K562 (cell line): ENCODE measurements at regions not wholly inside any gene's neighbourhood (a gene's known extent, or its start where the extent isn't known, plus 50 kb on each side); places are given as distances from the start of the nearest gene placed in this dataset.

Experiments
- BRD9 ChIP-seq: fragments of 450-650 bp; IDR thresholded peaks from 2 replicates; pipeline ENCODE4 v1.6.1; 2018; ENCODE audit warnings: low read depth; ENCODE audit not compliant: partially characterized antibody
- ETV1 ChIP-seq: fragments of 450-650 bp; conservative IDR thresholded peaks from 2 replicates; pipeline ENCODE4 v1.6.1; 2016; ENCODE audit warnings: missing genetic modification characterization, control low read depth, low read depth, missing compliant biosample characterization
- HMGN3 ChIP-seq: IDR thresholded peaks from 2 replicates; pipeline ENCODE4 v1.6.1; 2011; ENCODE audit warnings: borderline replicate concordance, low read depth, mild to moderate bottlenecking, mixed read lengths, low read length; ENCODE audit not compliant: insufficient read length; ENCODE audit errors: extremely low read depth
- JUND ChIP-seq, 2 experiments: IDR thresholded peaks; 2 replicates in 1 of 2; 3 replicates in 1 of 2; pipeline ENCODE4 v1.6.1; 2011; ENCODE audit warnings: borderline replicate concordance in 2 of 2, low read depth in 2 of 2, low read length in 2 of 2, improper control_type of control experiment in 1 of 2, missing biosample characterization in 1 of 2, missing genetic modification characterization in 1 of 2, missing genetic modification reagents in 1 of 2
- NR2C1 ChIP-seq, 2 experiments: fragments of 450-650 bp; IDR thresholded peaks; 2 replicates each; pipeline ENCODE4 v1.6.1; 2017; ENCODE audit warnings: mild to moderate bottlenecking in 2 of 2, antibody characterized with exemption in 1 of 2, inconsistent platforms in 1 of 2, missing compliant biosample characterization in 1 of 2, missing genetic modification characterization in 1 of 2
- NR2C2 ChIP-seq, 2 experiments: fragments of 200-800 bp in 1 of 2; sonication (Bioruptor generic) in 1 of 2; sonication (generic) in 1 of 2; formaldehyde crosslinking in 1 of 2; IDR thresholded peaks; 2 replicates each; pipeline versions ENCODE4 v1.6.1 to v1.8.0; 2016 to 2022; ENCODE audit warnings: mild to moderate bottlenecking in 1 of 2, missing compliant biosample characterization in 1 of 2, missing genetic modification characterization in 1 of 2, missing genetic modification reagents in 1 of 2
- POU5F1 ChIP-seq: fragments of 150-350 bp; IDR thresholded peaks from 2 replicates; pipeline ENCODE4 v1.6.1; 2014; ENCODE audit warnings: borderline replicate concordance, low read length, low read depth, mild to moderate bottlenecking; ENCODE audit not compliant: partially characterized antibody
- RAD21 ChIP-seq, 2 experiments: fragments of 250-450 bp in 1 of 2; fragments of 450-650 bp in 1 of 2; sonication (Bioruptor Pico) in 1 of 2; formaldehyde crosslinking in 1 of 2; IDR thresholded peaks in 1 of 2; conservative IDR thresholded peaks in 1 of 2; 2 replicates each; pipeline versions ENCODE4 v1.4.0 to v1.8.0; 2020 to 2022; ENCODE audit warnings: mild to moderate bottlenecking in 2 of 2, moderate library complexity in 1 of 2
- ZNF717 ChIP-seq: fragments of 250-450 bp; sonication (Bioruptor Pico); IDR thresholded peaks from 2 replicates; pipeline ENCODE4 v1.5.0; 2021
- TF ChIP-seq, protein P1 (sequence below), 2 experiments: fragments of 450-650 bp; formaldehyde crosslinking in 1 of 2; IDR thresholded peaks; 2 replicates each; pipeline versions ENCODE4 v1.4.0 to v1.6.1; 2014 to 2020; ENCODE audit warnings: mild to moderate bottlenecking in 2 of 2, borderline replicate concordance in 1 of 2, low read depth in 1 of 2
- TF ChIP-seq, protein P2 (sequence below), 2 experiments: fragments of 450-650 bp in 1 of 2; sonication (generic) in 1 of 2; formaldehyde crosslinking in 1 of 2; IDR thresholded peaks in 1 of 2; conservative IDR thresholded peaks in 1 of 2; 2 replicates each; pipeline versions ENCODE4 v1.6.1 to v1.8.1; 2016 to 2023; ENCODE audit warnings: mild to moderate bottlenecking in 2 of 2, moderate library complexity in 2 of 2, inconsistent platforms in 1 of 2, missing genetic modification reagents in 1 of 2
- TF ChIP-seq, protein P3 (sequence below): fragments of 200-800 bp; sonication (Bioruptor generic); IDR thresholded peaks from 2 replicates; pipeline ENCODE4 v1.6.1; 2017; ENCODE audit warnings: missing genetic modification characterization, missing compliant biosample characterization

DNA sequence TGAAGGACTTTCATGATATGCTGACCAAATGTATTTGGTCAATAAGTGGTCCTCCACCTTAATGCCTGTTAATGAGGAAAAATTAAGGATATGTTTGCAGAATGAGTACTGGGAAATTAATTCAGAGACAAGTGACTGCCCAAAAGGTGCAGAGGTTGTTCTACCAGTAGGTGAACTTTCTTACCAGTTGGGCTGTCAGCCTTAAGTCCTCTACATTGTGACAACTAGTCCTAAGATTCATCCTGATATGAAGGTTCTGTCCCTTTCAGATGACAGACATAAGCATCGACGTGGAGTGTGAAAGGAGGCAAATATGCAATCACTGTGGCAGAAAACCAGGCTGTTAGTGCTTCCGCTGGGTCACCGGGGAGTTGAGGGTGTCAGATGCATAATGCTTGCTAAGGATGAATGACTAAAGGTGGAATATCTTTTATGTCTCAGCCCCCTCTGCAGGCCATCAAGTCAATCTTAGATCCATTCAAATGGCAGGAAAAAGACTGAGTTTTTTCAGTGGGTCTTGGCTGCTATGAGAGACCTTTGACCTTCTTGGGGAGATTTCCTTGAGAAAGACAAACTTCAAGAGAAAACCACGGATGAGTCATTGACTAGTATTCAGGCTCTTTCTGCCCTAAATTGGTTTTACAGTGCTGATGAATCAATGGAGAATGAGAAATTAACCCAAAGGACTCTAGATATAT lies 226.0 kb downstream of the TPBG start (continued):
- TF ChIP-seq, protein P1, sequence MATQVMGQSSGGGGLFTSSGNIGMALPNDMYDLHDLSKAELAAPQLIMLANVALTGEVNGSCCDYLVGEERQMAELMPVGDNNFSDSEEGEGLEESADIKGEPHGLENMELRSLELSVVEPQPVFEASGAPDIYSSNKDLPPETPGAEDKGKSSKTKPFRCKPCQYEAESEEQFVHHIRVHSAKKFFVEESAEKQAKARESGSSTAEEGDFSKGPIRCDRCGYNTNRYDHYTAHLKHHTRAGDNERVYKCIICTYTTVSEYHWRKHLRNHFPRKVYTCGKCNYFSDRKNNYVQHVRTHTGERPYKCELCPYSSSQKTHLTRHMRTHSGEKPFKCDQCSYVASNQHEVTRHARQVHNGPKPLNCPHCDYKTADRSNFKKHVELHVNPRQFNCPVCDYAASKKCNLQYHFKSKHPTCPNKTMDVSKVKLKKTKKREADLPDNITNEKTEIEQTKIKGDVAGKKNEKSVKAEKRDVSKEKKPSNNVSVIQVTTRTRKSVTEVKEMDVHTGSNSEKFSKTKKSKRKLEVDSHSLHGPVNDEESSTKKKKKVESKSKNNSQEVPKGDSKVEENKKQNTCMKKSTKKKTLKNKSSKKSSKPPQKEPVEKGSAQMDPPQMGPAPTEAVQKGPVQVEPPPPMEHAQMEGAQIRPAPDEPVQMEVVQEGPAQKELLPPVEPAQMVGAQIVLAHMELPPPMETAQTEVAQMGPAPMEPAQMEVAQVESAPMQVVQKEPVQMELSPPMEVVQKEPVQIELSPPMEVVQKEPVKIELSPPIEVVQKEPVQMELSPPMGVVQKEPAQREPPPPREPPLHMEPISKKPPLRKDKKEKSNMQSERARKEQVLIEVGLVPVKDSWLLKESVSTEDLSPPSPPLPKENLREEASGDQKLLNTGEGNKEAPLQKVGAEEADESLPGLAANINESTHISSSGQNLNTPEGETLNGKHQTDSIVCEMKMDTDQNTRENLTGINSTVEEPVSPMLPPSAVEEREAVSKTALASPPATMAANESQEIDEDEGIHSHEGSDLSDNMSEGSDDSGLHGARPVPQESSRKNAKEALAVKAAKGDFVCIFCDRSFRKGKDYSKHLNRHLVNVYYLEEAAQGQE (IDR thresholded peaks at IDR 0.05; ENCODE audit: borderline replicate concordance): peak; percentile 29; the same call in 1 of the 2 replicates
- TF ChIP-seq, protein P1 (CRISPR knock-in tag; IDR thresholded peaks at IDR 0.05; ENCODE audit: low read depth): no peak
- TF ChIP-seq NR2C2 (CRISPR knock-in tag; IDR thresholded peaks at IDR 0.05) (no peak), NR2C2 (tag; IDR thresholded peaks at IDR 0.05) (peak; percentile 76), JUND (IDR thresholded peaks at IDR 0.05; ENCODE audit: borderline replicate concordance, low read depth, low read length) (peak; percentile 47; the same call in 1 of the 2 replicates), JUND (tag; IDR thresholded peaks at IDR 0.05; ENCODE audit: borderline replicate concordance, low read depth, low read length) (0 out of 3 replicates have a peak, but pooled peaks have one; percentile 41), ZNF717 (CRISPR knock-in tag) (no peak), POU5F1 (no peak), HMGN3 (no peak), RAD21 (CRISPR knock-in tag; conservative IDR thresholded peaks at IDR 0.05 in 1 of 2, IDR thresholded peaks at IDR 0.05 in 1 of 2) (peak; percentile 61 to 77), BRD9 (no peak), NR2C1 (IDR thresholded peaks at IDR 0.05) (no peak), NR2C1 (tag; IDR thresholded peaks at IDR 0.05) (peak; percentile 85), ETV1 (0 out of 2 replicates have a peak, but pooled peaks have one; percentile 19)
- TF ChIP-seq, protein P2, sequence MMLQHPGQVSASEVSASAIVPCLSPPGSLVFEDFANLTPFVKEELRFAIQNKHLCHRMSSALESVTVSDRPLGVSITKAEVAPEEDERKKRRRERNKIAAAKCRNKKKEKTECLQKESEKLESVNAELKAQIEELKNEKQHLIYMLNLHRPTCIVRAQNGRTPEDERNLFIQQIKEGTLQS (IDR thresholded peaks at IDR 0.05): 0 out of 2 replicates have a peak, but pooled peaks have one; percentile 41
- TF ChIP-seq, protein P2 (CRISPR knock-in tag; conservative IDR thresholded peaks at IDR 0.05): no peak
- TF ChIP-seq, protein P3, sequence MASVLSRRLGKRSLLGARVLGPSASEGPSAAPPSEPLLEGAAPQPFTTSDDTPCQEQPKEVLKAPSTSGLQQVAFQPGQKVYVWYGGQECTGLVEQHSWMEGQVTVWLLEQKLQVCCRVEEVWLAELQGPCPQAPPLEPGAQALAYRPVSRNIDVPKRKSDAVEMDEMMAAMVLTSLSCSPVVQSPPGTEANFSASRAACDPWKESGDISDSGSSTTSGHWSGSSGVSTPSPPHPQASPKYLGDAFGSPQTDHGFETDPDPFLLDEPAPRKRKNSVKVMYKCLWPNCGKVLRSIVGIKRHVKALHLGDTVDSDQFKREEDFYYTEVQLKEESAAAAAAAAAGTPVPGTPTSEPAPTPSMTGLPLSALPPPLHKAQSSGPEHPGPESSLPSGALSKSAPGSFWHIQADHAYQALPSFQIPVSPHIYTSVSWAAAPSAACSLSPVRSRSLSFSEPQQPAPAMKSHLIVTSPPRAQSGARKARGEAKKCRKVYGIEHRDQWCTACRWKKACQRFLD: no peak
